ENCODE measurements at regions not wholly inside any gene's neighbourhood (a gene's known extent, or its start where the extent isn't known, plus 50 kb on each side); places are given as distances from the start of the nearest gene placed in this dataset.

- Mint-ChIP-seq H3K4me3 (ENCODE audit: low read depth, unreplicated experiment) (no peak overlapping the region), H3K27ac (ENCODE audit: unreplicated experiment) (no peak overlapping the region), H3K9me3 (ENCODE audit: low read depth, unreplicated experiment) (peaks cover 12% of the 10 kb centered on the region), H3K4me1 (ENCODE audit: low read depth, unreplicated experiment) (no peaks in the 10 kb centered on the region), H3K36me3 (ENCODE audit: insufficient read depth, unreplicated experiment) (no peaks in the 10 kb centered on the region), H3K27me3 (ENCODE audit: unreplicated experiment) (no peaks in the 10 kb centered on the region)
- no TSS peak for BruUV-seq (replicated peaks)
- CTCF ChIA-PET: no interaction called here
- DNase-seq: no peak
- TF ChIP-seq CTCF (IDR thresholded peaks at IDR 0.05; ENCODE audit: unreplicated experiment): no peak
- intact Hi-C loops (cut with micrococcal nuclease; ENCODE audit: unreplicated experiment): no loop called here
Observed at GRCh38 chr5:29758986-29759421, 1434.5 kb upstream of the CDH6 start.

DNA sequence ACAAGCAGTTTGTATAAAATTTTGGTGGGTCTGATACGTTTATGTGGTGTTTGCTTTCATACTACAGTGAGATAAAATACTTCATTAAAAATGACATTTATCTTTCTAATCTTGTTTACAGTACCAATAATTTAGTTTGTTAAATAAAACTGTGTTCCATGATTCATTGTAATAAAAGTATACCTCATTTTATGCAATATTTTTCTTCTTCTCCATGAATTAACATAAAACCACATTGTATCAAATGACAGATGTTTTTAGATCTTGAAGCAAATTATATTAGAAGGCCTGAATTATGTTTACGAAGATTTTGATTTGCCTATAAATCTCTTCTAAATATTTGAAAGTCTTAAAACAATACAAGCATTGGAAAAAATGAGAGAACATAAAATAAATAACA lies 1443.0 kb upstream of the CDH6 start:
- CTCF ChIA-PET: no interaction called here
- H3K9me3 Mint-ChIP-seq (ENCODE audit: low read depth, unreplicated experiment): peaks cover 5% of the 10 kb centered on the region
- no TSS peak for BruUV-seq (replicated peaks)
- H3K4me3 Mint-ChIP-seq (ENCODE audit: low read depth, unreplicated experiment): no peak overlapping the region
- H3K36me3 Mint-ChIP-seq (ENCODE audit: insufficient read depth, unreplicated experiment): no peaks in the 10 kb centered on the region
- H3K27ac Mint-ChIP-seq (ENCODE audit: unreplicated experiment): no peak overlapping the region
- DNase-seq: no peak
- no peak for TF ChIP-seq CTCF (IDR thresholded peaks at IDR 0.05; ENCODE audit: unreplicated experiment)
- intact Hi-C loops (cut with micrococcal nuclease; ENCODE audit: unreplicated experiment): no loop called here
- no peaks in the 10 kb centered on the region for H3K4me1 Mint-ChIP-seq (ENCODE audit: low read depth, unreplicated experiment)
- H3K27me3 Mint-ChIP-seq (ENCODE audit: unreplicated experiment): no peaks in the 10 kb centered on the region

GRCh38 chr5:29744618-29745017 lies 1448.9 kb upstream of the CDH6 start:
- intact Hi-C loops (cut with micrococcal nuclease; ENCODE audit: unreplicated experiment): no loop called here
- Mint-ChIP-seq H3K9me3 (ENCODE audit: low read depth, unreplicated experiment) (peaks cover 16% of the 10 kb centered on the region), H3K27me3 (ENCODE audit: unreplicated experiment) (no peaks in the 10 kb centered on the region), H3K4me3 (ENCODE audit: low read depth, unreplicated experiment) (no peak overlapping the region), H3K36me3 (ENCODE audit: insufficient read depth, unreplicated experiment) (no peaks in the 10 kb centered on the region), H3K4me1 (ENCODE audit: low read depth, unreplicated experiment) (no peaks in the 10 kb centered on the region), H3K27ac (ENCODE audit: unreplicated experiment) (no peak overlapping the region)
- no TSS peak for BruUV-seq (replicated peaks)
- no peak for TF ChIP-seq CTCF (IDR thresholded peaks at IDR 0.05; ENCODE audit: unreplicated experiment)
- CTCF ChIA-PET: no interaction called here
- DNase-seq: no peak

DNA sequence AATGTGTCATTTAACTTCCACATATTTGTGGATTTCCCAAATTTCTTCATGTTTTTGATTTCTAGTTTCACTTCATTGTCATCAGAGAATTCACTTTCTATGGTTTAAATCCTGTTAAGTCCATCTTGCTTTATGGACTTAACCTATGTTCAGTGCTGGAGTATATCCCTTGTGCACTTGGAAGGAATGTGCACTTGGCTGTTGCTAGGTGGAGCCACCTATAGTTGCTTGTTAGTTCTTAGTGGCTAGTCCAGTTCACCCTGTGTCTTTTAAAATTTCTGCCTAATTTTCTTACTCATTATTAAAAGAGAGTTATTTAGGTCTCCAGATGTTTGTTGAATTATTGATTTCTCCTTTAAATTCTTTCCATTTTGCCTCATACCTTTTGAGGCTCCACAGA lies 1472.5 kb upstream of the CDH6 start:
- Mint-ChIP-seq H3K9me3 (ENCODE audit: low read depth, unreplicated experiment) (peaks cover 21% of the 10 kb centered on the region), H3K27ac (ENCODE audit: unreplicated experiment) (no peak overlapping the region), H3K4me3 (ENCODE audit: low read depth, unreplicated experiment) (no peak overlapping the region), H3K36me3 (ENCODE audit: insufficient read depth, unreplicated experiment) (no peaks in the 10 kb centered on the region), H3K4me1 (ENCODE audit: low read depth, unreplicated experiment) (no peaks in the 10 kb centered on the region), H3K27me3 (ENCODE audit: unreplicated experiment) (no peaks in the 10 kb centered on the region)
- no peak for TF ChIP-seq CTCF (IDR thresholded peaks at IDR 0.05; ENCODE audit: unreplicated experiment)
- CTCF ChIA-PET: no interaction called here
- no peak for DNase-seq
- intact Hi-C loops (cut with micrococcal nuclease; ENCODE audit: unreplicated experiment): no loop called here
- BruUV-seq (replicated peaks): no TSS peak
